ENCODE measurements at regions not wholly inside any gene's neighbourhood (a gene's known extent, or its start where the extent isn't known, plus 50 kb on each side); places are given as distances from the start of the nearest gene placed in this dataset.

GRCh38 chr12:40170593-40170992, 54.2 kb upstream of the LRRK2 start:
- TF ChIP-seq CTCF (conservative IDR thresholded peaks at IDR 0.05; ENCODE audit: low read depth, low read length) (no peak), EZH2phosphoT487 (IDR thresholded peaks at IDR 0.05; ENCODE audit: borderline replicate concordance, low read length) (no peak)

All from PC-3 (cell line).